DOHH2 (cell line): ENCODE measurements at regions not wholly inside any gene's neighbourhood (a gene's known extent, or its start where the extent isn't known, plus 50 kb on each side); places are given as distances from the start of the nearest gene placed in this dataset.

ENCODE experiments used
- H3F3A ChIP-seq: fragments of 200-600 bp; sonication (generic), shearing (Covaris generic); 2 replicates; pipeline ENCODE4 v1.6.0; 2016; ENCODE audit warnings: antibody characterized with exemption, mild to moderate bottlenecking; ENCODE audit not compliant: control insufficient read depth, insufficient read depth
- H3K27ac ChIP-seq: fragments of 200-600 bp; sonication (generic); 2 replicates; pipeline ENCODE4 v1.5.1; 2014; ENCODE audit warnings: low read depth, mild to moderate bottlenecking, low read length, moderate library complexity
- H3K27me3 ChIP-seq: fragments of 200-600 bp; sonication (generic); 2 replicates; pipeline ENCODE4 v1.6.1; 2014; ENCODE audit warnings: mild to moderate bottlenecking, low read length, mixed read lengths; ENCODE audit not compliant: control insufficient read depth
- H3K36me3 ChIP-seq: fragments of 200-600 bp; sonication (generic); 2 replicates; pipeline ENCODE4 v1.6.1; 2014; ENCODE audit warnings: mild to moderate bottlenecking, low read length, moderate library complexity, mixed read lengths; ENCODE audit not compliant: control insufficient read depth
- H3K4me1 ChIP-seq: fragments of 200-600 bp; sonication (generic); 2 replicates; pipeline ENCODE4 v1.6.1; 2014; ENCODE audit warnings: mild to moderate bottlenecking, low read length, mixed read lengths; ENCODE audit not compliant: control insufficient read depth
- H3K4me2 ChIP-seq: fragments of 200-600 bp; sonication (generic); 2 replicates; pipeline ENCODE4 v1.6.0; 2014; ENCODE audit warnings: mild to moderate bottlenecking, low read length, moderate library complexity
- H3K4me3 ChIP-seq: fragments of 200-600 bp; sonication (generic); 2 replicates; pipeline ENCODE4 v1.5.1; 2014; ENCODE audit warnings: mild to moderate bottlenecking, low read length, mixed read lengths
- H3K79me2 ChIP-seq: fragments of 200-600 bp; sonication (generic); 2 replicates; pipeline ENCODE4 v1.6.1; 2014; ENCODE audit warnings: mild to moderate bottlenecking, low read length, mixed read lengths; ENCODE audit not compliant: control insufficient read depth
- H3K9me2 ChIP-seq: fragments of 200-600 bp; sonication (generic); replicated peaks from 2 replicates; pipeline ENCODE4 v1.6.1; 2014; ENCODE audit warnings: mild to moderate bottlenecking, low read length, mixed read lengths; ENCODE audit not compliant: control insufficient read depth
- H3K9me3 ChIP-seq: fragments of 200-600 bp; sonication (generic); 2 replicates; pipeline ENCODE4 v1.6.1; 2014; ENCODE audit warnings: antibody characterized with exemption, low read length, mixed read lengths; ENCODE audit not compliant: control insufficient read depth, insufficient read depth
- H4K20me1 ChIP-seq: fragments of 200-600 bp; sonication (generic); 2 replicates; pipeline ENCODE4 v1.6.0; 2014; ENCODE audit warnings: low read depth, mild to moderate bottlenecking, antibody characterized with exemption, low read length, moderate library complexity; ENCODE audit not compliant: control insufficient read depth, insufficient read depth
- CTCF ChIP-seq: fragments of 200-600 bp; sonication (generic); IDR thresholded peaks from one replicate; pipeline ENCODE4 v1.5.1; 2014; ENCODE audit warnings: antibody characterized with exemption, mild to moderate bottlenecking, low read depth, low read length; ENCODE audit not compliant: poor library complexity, severe bottlenecking
- EZH2phosphoT487 ChIP-seq: fragments of 200-600 bp; sonication (generic); IDR thresholded peaks from 2 replicates; pipeline ENCODE4 v1.6.1; 2017; ENCODE audit warnings: borderline replicate concordance, mild to moderate bottlenecking, antibody characterized with exemption, low read length, moderate library complexity, mixed read lengths

DNA sequence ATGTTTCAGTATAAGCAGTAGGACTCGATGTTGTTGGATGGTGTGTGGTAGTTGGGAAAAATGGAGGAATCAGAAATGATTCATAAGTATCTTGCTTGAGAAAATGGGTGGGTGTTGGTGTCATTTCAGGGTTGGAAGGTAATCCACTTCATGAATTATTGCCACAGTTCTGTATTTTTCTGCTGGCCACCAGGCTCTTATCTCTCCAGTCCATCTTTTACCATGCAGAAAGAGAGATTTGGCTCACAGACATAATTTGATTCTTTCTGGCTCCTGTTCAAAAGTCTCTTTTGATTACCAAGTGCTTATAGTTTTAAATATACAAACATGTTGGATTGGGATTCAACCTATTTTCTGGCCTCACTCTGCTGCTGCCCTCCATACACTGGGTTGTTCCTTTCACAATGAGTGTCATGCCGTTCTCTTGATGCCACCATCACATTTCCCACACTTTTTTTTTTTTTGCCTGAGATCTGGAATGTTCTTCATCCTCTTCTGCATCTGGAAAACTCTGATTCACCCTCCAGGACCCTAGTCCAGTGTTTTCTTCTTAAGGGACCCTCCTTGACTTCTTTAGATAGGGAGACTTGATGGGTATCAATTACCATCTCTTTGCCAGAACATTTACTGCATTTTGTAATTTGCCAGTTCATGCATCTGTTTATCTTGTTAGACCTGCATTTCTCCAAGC lies 69.4 kb upstream of the GAP43 start:
- no peaks in the 10 kb centered on the region for H3K4me1 ChIP-seq
- no peaks in the 10 kb centered on the region for H3K36me3 ChIP-seq
- no peaks in the 10 kb centered on the region for H3K79me2 ChIP-seq
- no peak overlapping the region for H3K4me3 ChIP-seq
- no peaks in the 10 kb centered on the region for H3K27me3 ChIP-seq
- H3K27ac ChIP-seq, result no peak overlapping the region
- no peaks in the 10 kb centered on the region for H3F3A ChIP-seq
- no peaks in the 10 kb centered on the region for H4K20me1 ChIP-seq
- H3K9me2 ChIP-seq, result no peaks in the 10 kb centered on the region
- no peak overlapping the region for H3K4me2 ChIP-seq
- TF ChIP-seq CTCF (no peak), EZH2phosphoT487 (no peak)
- no peaks in the 10 kb centered on the region for H3K9me3 ChIP-seq

DNA sequence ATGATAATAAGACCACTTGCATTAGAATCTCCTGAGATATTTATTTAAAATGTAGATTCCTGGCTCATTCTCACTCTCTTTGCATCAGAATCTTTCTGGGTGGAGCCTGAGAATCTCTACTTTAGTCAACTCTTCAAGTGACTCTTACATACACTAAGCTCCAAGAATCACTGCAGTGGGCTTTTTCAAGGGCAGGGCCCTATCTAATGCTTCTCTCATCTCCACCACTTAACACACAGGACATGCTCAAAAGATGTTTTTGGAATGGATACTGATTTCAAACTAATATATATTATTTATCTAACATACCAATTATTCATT lies 68.9 kb upstream of the GAP43 start:
- H3K27ac ChIP-seq, result no peak overlapping the region
- H3K9me2 ChIP-seq, result no peaks in the 10 kb centered on the region
- no peak overlapping the region for H3K4me2 ChIP-seq
- H3K9me3 ChIP-seq, result no peaks in the 10 kb centered on the region
- H3K4me3 ChIP-seq, result no peak overlapping the region
- no peaks in the 10 kb centered on the region for H3K4me1 ChIP-seq
- H3F3A ChIP-seq, result no peaks in the 10 kb centered on the region
- TF ChIP-seq EZH2phosphoT487 (no peak), CTCF (no peak)
- H3K79me2 ChIP-seq, result no peaks in the 10 kb centered on the region
- H4K20me1 ChIP-seq, result no peaks in the 10 kb centered on the region
- no peaks in the 10 kb centered on the region for H3K27me3 ChIP-seq
- H3K36me3 ChIP-seq, result no peaks in the 10 kb centered on the region

- Histone ChIP-seq H3K4me1 (no peaks in the 10 kb centered on the region), H3K36me3 (no peaks in the 10 kb centered on the region), H3K9me2 (no peaks in the 10 kb centered on the region), H3K4me3 (no peak overlapping the region), H3K27me3 (no peaks in the 10 kb centered on the region; the same call in 1 of the 2 replicates), H3K9me3 (no peaks in the 10 kb centered on the region), H3K27ac (no peak overlapping the region), H3K4me2 (no peak overlapping the region), H3K79me2 (no peaks in the 10 kb centered on the region), H3F3A (no peaks in the 10 kb centered on the region), H4K20me1 (no peaks in the 10 kb centered on the region)
- TF ChIP-seq EZH2phosphoT487, result no peak
- no peak for TF ChIP-seq CTCF
These were observed 60.6 kb upstream of the GAP43 start for GRCh38 chr3:115562636-115563267.
